ENCODE measurements at regions not wholly inside any gene's neighbourhood (a gene's known extent, or its start where the extent isn't known, plus 50 kb on each side); places are given as distances from the start of the nearest gene placed in this dataset.

DNA sequence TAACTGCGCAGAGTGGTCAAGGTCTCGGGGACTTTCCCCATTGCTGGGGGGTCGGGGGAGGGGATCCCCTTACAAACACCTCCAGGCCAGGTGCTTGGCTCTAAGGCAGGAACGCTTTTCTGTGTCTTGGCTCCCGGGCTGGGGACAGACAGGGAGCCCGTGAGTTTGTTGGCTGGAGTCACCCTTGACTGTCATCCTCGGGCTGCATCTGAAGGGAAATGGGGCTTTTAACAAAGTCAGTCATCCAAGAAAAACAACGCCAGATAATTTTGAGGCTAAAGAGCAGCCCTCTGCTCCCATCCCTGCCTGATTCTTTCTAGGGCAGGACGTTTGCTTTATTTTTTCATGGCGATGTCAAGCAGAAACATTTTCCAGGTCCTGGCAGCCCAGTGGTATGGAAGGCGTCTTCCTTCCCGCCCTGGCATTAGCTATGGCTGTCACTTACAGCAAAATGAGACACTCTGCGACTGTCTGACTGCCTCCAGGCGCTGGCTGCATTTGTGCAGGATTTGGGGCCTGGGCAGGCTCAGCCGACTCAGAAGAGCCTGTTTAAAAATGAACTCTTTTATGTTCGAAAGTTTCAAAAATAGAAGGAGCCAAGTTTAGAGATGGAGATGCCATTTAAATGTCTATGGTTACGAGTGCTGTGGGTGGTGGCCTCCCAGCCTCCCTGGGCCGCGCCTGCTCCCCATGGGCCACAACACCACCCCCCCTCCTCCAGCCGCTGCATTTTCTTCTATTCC is 54.7 kb upstream of the TNS3 start:
- Mint-ChIP-seq H3K36me3 (ENCODE audit: low read depth) (no peaks in the 10 kb centered on the region), H3K27me3 (ENCODE audit: insufficient read depth) (peaks cover 11% of the 10 kb centered on the region), H3K27ac (no peak overlapping the region), H3K4me1 (peaks cover 14% of the 10 kb centered on the region), H3K9me3 (no peaks in the 10 kb centered on the region), H3K4me3 (no peak overlapping the region)
- H3K9me3 ChIP-seq (ENCODE audit: control insufficient read depth, low read length), result no peaks in the 10 kb centered on the region
- H3K4me3 ChIP-seq (ENCODE audit: low read length), result no peak overlapping the region
- H3K36me3 ChIP-seq (ENCODE audit: control insufficient read depth, insufficient read depth, low read length), result no peaks in the 10 kb centered on the region
- H3K4me1 ChIP-seq (ENCODE audit: control insufficient read depth, insufficient read depth, low read length), result no peaks in the 10 kb centered on the region
- TF ChIP-seq, protein P1, sequence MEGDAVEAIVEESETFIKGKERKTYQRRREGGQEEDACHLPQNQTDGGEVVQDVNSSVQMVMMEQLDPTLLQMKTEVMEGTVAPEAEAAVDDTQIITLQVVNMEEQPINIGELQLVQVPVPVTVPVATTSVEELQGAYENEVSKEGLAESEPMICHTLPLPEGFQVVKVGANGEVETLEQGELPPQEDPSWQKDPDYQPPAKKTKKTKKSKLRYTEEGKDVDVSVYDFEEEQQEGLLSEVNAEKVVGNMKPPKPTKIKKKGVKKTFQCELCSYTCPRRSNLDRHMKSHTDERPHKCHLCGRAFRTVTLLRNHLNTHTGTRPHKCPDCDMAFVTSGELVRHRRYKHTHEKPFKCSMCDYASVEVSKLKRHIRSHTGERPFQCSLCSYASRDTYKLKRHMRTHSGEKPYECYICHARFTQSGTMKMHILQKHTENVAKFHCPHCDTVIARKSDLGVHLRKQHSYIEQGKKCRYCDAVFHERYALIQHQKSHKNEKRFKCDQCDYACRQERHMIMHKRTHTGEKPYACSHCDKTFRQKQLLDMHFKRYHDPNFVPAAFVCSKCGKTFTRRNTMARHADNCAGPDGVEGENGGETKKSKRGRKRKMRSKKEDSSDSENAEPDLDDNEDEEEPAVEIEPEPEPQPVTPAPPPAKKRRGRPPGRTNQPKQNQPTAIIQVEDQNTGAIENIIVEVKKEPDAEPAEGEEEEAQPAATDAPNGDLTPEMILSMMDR (conservative IDR thresholded peaks at IDR 0.05), result no peak
- H3K27me3 ChIP-seq (ENCODE audit: control insufficient read depth, insufficient read depth, low read length, poor library complexity, severe bottlenecking), result no peaks in the 10 kb centered on the region
- no peak for DNase-seq
- peak overlapping the region; percentile 79 for H3K27ac ChIP-seq (ENCODE audit: low read depth, low read length)
- no peak overlapping the region for H3K9ac ChIP-seq (ENCODE audit: extremely low read depth, low read length, poor library complexity, severe bottlenecking)
- WGBS, 2 experiments (ENCODE audit: insufficient coverage in 1 of 2, insufficient read length in 1 of 2), result 73 to 82% methylated on average over 11 to 20 of the region's 20 CpGs

DNA sequence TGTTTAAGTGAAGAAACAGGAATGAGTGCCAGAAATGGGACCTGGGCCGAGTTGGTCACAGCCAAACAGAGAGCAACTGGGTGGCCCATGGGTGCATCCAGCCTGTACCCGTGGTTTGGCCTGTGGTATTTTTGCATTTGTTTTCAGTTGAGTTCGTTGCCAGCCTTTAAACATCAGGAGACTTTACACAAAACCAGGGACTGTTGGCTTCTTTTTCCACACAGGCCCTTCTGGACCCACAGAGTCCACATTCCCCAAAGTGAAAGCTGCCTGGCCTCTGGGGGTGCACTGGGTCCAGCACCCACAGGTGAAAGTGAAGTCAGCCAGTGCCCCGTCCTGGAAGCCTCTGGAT is 54.1 kb upstream of the TNS3 start:
- no peaks in the 10 kb centered on the region for H3K27me3 ChIP-seq (ENCODE audit: control insufficient read depth, insufficient read depth, low read length, poor library complexity, severe bottlenecking)
- H3K9me3 ChIP-seq (ENCODE audit: control insufficient read depth, low read length), result no peaks in the 10 kb centered on the region
- H3K4me3 Mint-ChIP-seq, result no peak overlapping the region
- H3K27ac ChIP-seq (ENCODE audit: low read depth, low read length), result peak overlapping the region; percentile 79
- peaks cover 14% of the 10 kb centered on the region for H3K4me1 Mint-ChIP-seq
- 83 to 89% methylated on average over 3 to 4 of the region's 4 CpGs for WGBS, 2 experiments (ENCODE audit: insufficient coverage in 1 of 2, insufficient read length in 1 of 2)
- no peaks in the 10 kb centered on the region for H3K9me3 Mint-ChIP-seq
- no peak overlapping the region for H3K4me3 ChIP-seq (ENCODE audit: low read length)
- H3K9ac ChIP-seq (ENCODE audit: extremely low read depth, low read length, poor library complexity, severe bottlenecking), result no peak overlapping the region
- no peaks in the 10 kb centered on the region for H3K4me1 ChIP-seq (ENCODE audit: control insufficient read depth, insufficient read depth, low read length)
- no peaks in the 10 kb centered on the region for H3K36me3 Mint-ChIP-seq (ENCODE audit: low read depth)
- no peak overlapping the region for H3K27ac Mint-ChIP-seq
- DNase-seq, result no peak
- TF ChIP-seq, protein P1 (conservative IDR thresholded peaks at IDR 0.05), result no peak
- peaks cover 11% of the 10 kb centered on the region for H3K27me3 Mint-ChIP-seq (ENCODE audit: insufficient read depth)
- no peaks in the 10 kb centered on the region for H3K36me3 ChIP-seq (ENCODE audit: control insufficient read depth, insufficient read depth, low read length)

DNA sequence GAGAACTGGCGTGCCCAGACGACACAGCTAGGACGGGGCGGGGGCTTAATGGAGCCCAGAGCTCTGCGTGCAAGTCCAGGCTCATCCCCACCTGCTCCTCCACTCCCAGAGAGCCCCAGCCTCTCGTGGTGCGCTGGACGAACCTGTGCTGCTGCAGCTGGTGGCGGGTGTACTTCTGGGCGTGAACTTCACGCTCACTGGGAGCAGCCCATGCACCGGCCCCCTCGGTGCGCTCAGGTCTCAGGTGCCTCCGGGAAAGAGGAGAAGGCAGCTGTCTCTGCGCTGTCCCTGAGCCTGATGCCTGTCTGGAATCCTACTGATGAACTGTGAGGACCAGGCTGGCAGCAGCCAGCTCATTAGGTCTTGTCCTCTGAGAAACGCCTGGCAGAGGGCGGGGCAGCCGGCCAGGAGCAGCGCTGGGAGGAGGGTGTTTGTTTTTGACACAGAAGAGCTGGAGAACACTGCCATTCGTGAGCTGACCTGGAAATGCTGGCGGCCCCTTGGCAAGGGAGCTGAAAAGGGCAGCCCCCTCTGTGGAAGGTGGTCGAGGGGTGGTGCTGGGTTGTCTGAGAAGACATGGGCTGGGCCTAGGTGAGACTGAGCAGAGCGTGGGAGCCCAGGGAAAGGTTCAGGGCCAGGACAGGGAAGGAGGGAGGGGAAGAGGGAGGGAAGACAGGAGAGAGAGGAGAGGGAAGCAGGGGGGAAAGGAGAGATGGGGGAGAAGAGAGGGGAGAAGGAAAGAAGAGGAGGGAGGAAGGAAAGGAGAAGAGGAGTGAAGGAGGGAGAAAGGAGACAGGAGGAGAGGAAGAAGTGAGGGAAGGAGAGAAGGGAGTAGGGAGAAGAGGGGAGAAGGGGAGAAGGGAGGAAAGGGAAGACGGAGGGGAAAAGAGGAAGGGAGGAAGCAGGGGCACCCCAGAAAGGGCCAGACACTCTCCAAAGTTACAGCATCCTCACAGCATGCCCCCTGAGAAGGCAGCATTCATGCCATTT is 53.5 kb upstream of the TNS3 start:
- no peak overlapping the region for H3K27ac Mint-ChIP-seq
- peak; percentile 86 for DNase-seq
- H3K36me3 Mint-ChIP-seq (ENCODE audit: low read depth), result no peaks in the 10 kb centered on the region

More for the DNA sequence above, 53.5 kb upstream of the TNS3 start:
- Histone ChIP-seq H3K27ac (ENCODE audit: low read depth, low read length) (no peak overlapping the region), H3K4me1 (ENCODE audit: control insufficient read depth, insufficient read depth, low read length) (no peaks in the 10 kb centered on the region), H3K4me3 (ENCODE audit: low read length) (no peak overlapping the region), H3K27me3 (ENCODE audit: control insufficient read depth, insufficient read depth, low read length, poor library complexity, severe bottlenecking) (no peaks in the 10 kb centered on the region), H3K9ac (ENCODE audit: extremely low read depth, low read length, poor library complexity, severe bottlenecking) (no peak overlapping the region), H3K9me3 (ENCODE audit: control insufficient read depth, low read length) (no peaks in the 10 kb centered on the region), H3K36me3 (ENCODE audit: control insufficient read depth, insufficient read depth, low read length) (no peaks in the 10 kb centered on the region)
- WGBS, 2 experiments (ENCODE audit: insufficient coverage in 1 of 2, insufficient read length in 1 of 2), result 57 to 65% methylated on average over 11 to 25 of the region's 25 CpGs
- Mint-ChIP-seq H3K4me3 (peak overlapping the region; percentile 41), H3K4me1 (peaks cover 9% of the 10 kb centered on the region), H3K9me3 (no peaks in the 10 kb centered on the region), H3K27me3 (ENCODE audit: insufficient read depth) (peaks cover 11% of the 10 kb centered on the region)
- TF ChIP-seq, protein P1 (conservative IDR thresholded peaks at IDR 0.05), result no peak

Data from endodermal cell (in vitro differentiated cells).